ENCODE measurements at regions not wholly inside any gene's neighbourhood (a gene's known extent, or its start where the extent isn't known, plus 50 kb on each side); places are given as distances from the start of the nearest gene placed in this dataset.

DNA sequence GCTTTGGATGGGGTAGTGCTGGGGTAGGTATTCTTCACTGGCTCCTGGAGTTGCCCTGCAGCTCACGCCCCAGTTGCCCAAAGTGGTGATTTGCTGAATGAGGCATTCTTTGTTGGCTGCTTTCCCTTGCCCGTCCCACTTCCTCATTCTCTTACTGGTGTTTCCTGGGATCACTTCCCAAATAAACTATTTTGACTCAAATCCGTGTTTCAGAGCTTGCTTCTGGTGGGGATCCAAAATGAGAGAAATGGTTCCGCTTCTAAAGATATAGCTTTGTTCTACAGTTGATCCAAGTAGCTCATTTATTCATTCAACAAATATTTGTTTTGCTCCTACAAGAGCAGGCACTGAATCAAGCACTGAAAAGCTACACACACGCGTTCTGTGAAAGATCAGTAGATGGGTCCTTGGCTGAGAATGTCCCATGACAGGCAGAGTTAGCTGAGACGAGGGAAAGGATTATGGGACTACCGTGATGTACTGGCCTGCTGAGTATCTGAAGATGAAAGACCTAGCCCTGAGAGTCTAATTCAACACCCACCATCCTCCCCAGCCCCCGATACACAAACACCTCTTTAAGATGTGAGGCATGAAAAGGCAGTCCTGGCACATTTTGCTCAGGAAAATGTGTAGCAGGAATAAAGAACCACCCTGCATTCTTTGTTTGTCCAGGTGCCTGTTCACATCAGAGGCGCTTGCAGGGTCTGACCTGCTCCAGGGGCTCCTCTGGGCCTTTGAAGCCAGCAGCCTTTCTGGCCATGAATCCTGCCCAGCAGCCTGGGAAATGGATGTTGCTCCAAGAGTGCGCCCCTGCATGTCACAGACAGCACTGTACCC, 143.1 kb upstream of the RANBP3L start (continued):
- TF ChIP-seq RAD21 (IDR thresholded peaks at IDR 0.05; ENCODE audit: low read length) = no peak

GRCh38 chr5:36447776-36448175, 146.1 kb upstream of the RANBP3L start:
- H4K91ac ChIP-seq (ENCODE audit: insufficient read depth, low read depth, low read length) = no peak overlapping the region
- ATAC-seq (ENCODE audit: low read depth) (no peak), DNase-seq (no peak)
- H2BK15ac ChIP-seq (ENCODE audit: low read depth, low read length) = no peak overlapping the region
- no peak overlapping the region for H2AFZ ChIP-seq (replicated peaks; ENCODE audit: low read length, poor library complexity)
- H2BK20ac ChIP-seq (ENCODE audit: low read depth, low read length) = no peak overlapping the region
- H2BK120ac ChIP-seq (ENCODE audit: low read depth, low read length) = no peak overlapping the region
- no peaks in the 10 kb centered on the region; the same call in 1 of the 2 replicates for H3K27me3 ChIP-seq (ENCODE audit: control insufficient read depth, insufficient read depth, low read length)
- no peak overlapping the region for H4K8ac ChIP-seq (ENCODE audit: low read depth in 2 of 2, low read length in 2 of 2)
- WGBS, 2 experiments (ENCODE audit: extremely low coverage in 2 of 2, insufficient read length in 1 of 2) = no CpG with 5 or more reads among the region's 2 CpGs
- no peaks in the 10 kb centered on the region for H3K9me1 ChIP-seq (ENCODE audit: insufficient read depth, low read length)
- H3K79me1 ChIP-seq (ENCODE audit: low read depth in 1 of 2, low read length in 2 of 2) = no peaks in the 10 kb centered on the region
- in situ Hi-C loops (cut with MboI; ENCODE audit: low sequenced_read_pairs) (no loop called here), intact Hi-C loops (cut with micrococcal nuclease) (no loop called here), dilution Hi-C loops (cut with HindIII; ENCODE audit: low sequenced_read_pairs, unreplicated experiment) (no loop called here)
- H3K4me2 ChIP-seq (ENCODE audit: low read depth, low read length) = no peak overlapping the region
- H4K5ac ChIP-seq (ENCODE audit: low read depth, low read length) = no peak overlapping the region
- BruUV-seq (replicated peaks) = no TSS peak
- H3K9me3 ChIP-seq (ENCODE audit: control insufficient read depth, insufficient read depth, low read length) = no peaks in the 10 kb centered on the region
- H3K4me1 ChIP-seq (ENCODE audit: control insufficient read depth, insufficient read depth, low read length) = no peaks in the 10 kb centered on the region
- H4K20me1 ChIP-seq (ENCODE audit: insufficient read depth, low read length) = no peaks in the 10 kb centered on the region
- H3K23ac ChIP-seq (ENCODE audit: low read depth, low read length) = no peak overlapping the region
- H3K4ac ChIP-seq (ENCODE audit: low read depth, low read length) = no peak overlapping the region
- H3K14ac ChIP-seq (replicated peaks; ENCODE audit: low read depth, low read length) = no peak overlapping the region
- no peak overlapping the region for H2AK5ac ChIP-seq (ENCODE audit: low read depth, low read length)
- TF ChIP-seq, protein P1, sequence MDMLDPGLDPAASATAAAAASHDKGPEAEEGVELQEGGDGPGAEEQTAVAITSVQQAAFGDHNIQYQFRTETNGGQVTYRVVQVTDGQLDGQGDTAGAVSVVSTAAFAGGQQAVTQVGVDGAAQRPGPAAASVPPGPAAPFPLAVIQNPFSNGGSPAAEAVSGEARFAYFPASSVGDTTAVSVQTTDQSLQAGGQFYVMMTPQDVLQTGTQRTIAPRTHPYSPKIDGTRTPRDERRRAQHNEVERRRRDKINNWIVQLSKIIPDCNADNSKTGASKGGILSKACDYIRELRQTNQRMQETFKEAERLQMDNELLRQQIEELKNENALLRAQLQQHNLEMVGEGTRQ (IDR thresholded peaks at IDR 0.05; ENCODE audit: low read depth, low read length) = no peak
- no peak overlapping the region for H2AK9ac ChIP-seq (replicated peaks; ENCODE audit: low read depth, low read length, poor library complexity)
- H3K4me3 ChIP-seq (ENCODE audit: insufficient read depth, low read depth, low read length) = no peak overlapping the region
- ChIA-PET CTCF (interaction anchor here (1.4 kb wide), 1 partner anchor 11 kb away, joined by 4 read pairs; no protein-coding TSS in a partner anchor), POLR2A (ENCODE audit: unreplicated experiment) (no interaction called here)
- no peak overlapping the region for H3K9ac ChIP-seq (ENCODE audit: low read depth, low read length)
- H2BK5ac ChIP-seq (ENCODE audit: low read depth, low read length, poor library complexity, severe bottlenecking) = no peak overlapping the region
- H3K18ac ChIP-seq (ENCODE audit: low read depth, low read length) = no peak overlapping the region
- no peaks in the 10 kb centered on the region for H3K36me3 ChIP-seq (ENCODE audit: control insufficient read depth, insufficient read depth, low read length)
- no peak overlapping the region for H3K56ac ChIP-seq (ENCODE audit: extremely low read depth, insufficient read depth, low read length)
- no peak overlapping the region for H3K27ac ChIP-seq (ENCODE audit: insufficient read depth, low read length)

Data from IMR-90 (cell line).